Activated CD4-positive, alpha-beta T cell treated with anti-CD3 and anti-CD28 coated beads, Interleukin-2, amount 50 U/mL, for 24 hours (primary cell): ENCODE measurements at regions not wholly inside any gene's neighbourhood (a gene's known extent, or its start where the extent isn't known, plus 50 kb on each side); places are given as distances from the start of the nearest gene placed in this dataset.
"Not testable (repeated sequence)": the region's sequence is repeated elsewhere in the genome, so short reads cannot be mapped to it uniquely, and the experiment has no call there.

Source experiments
- DNase-seq, 2 donors: peaks; one replicate each; pipeline ENCODE4 v3.0.0-alpha.2; 2020; ENCODE audit warnings: low read depth in 1 of 2, low spot score in 1 of 2

DNA sequence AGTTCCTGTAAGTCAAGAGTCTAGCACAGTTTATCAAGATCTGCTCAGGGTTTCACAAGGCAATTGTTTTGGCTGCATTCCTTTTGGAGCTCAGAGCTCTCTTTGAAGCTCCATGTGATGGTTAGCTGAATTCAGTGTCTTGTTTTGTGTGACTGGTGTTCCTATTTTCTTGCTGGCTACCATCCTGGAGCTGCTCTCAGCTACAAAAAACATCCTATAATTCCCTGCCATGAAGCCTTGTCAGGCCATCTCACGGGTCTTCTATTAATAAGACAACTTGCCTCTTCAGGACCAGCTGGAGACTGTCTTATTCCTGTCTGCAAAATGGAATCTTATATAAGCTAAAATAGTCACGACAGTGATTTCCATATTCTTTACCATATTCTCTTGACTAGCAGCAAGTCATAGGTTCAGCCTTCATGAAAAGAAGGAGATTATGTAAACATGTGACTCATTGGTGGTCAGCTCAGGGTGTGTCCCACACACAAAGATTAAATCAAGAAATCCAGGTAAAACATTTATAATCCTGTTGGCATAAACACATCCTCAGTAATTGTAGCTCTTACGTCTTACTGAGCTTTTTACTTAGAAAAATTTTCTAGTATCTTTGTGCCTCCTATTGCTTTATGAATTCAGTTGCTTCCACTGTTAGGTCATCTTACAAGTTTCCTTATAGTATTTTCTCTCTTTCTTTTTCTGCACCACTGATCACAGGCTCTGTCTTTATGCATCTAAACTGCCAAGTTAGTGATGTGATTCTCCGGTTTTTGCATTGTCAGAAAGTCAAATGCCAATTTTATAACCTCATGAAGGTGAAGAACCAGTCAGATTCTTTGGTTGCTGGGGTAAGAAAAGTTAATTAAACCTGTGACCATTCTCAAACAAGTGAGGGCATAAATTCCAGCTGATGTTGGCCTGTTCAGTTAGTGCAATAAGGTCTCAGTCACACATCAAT is 378.5 kb upstream of the MGAT4C start:
- no peak for DNase-seq

DNA sequence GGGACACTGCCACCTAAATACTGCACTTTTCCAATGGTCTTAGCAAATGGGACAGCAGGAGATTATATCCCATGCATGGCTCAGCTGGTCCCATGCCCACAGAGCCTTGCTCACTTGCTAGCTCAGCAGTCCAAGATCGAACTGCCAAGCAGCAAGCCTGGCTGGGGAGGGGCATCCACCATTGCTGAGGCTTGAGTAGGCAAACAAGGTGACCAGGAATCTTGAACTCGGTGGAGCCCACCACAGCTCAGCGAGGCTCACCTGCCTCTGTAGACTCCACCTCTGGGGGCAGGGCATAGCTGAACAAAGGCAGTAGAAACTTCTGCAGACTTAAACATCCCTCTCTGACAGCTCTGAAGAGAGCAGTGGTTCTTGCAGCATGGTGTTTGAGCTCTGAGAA is 370.8 kb upstream of the MGAT4C start:
- no peak for DNase-seq

DNA sequence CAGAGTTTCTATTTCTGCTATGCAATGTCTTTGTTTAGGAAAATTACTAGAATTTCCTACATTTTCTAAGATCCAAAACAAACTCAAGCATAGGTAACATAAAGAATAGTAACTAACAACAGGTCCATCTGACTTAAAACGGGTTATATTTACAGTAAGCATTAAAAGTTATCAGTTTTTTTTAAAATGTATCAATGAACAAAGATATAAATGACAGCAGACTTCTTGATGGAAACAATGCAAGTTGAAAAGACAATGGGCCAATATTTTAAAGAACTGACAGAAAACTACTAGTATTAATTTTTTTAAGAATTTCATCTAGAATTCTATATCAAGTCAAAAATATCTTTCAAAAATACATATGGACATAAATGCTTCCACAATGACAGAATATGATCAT is 367.1 kb upstream of the MGAT4C start:
- no peak for DNase-seq

DNA sequence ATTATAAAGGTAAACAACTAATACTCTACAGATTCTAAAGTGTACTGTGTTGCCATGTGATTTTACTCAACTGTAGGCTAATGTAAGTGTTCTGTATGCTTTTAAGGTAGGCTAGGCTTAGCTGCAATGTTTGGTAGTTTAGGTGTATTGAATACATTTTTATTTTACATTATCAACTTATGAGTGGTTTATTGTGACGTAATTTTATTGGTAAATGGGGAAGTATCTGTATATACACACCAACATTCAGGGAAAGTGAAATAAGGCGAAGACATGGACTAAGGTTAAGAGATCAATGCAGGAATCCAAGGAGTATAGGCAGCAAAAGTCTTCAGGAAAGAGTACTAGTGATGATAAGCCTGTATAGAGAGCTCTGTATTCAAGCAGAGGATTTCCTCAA is 365.8 kb upstream of the MGAT4C start:
- DNase-seq, result no peak

DNA sequence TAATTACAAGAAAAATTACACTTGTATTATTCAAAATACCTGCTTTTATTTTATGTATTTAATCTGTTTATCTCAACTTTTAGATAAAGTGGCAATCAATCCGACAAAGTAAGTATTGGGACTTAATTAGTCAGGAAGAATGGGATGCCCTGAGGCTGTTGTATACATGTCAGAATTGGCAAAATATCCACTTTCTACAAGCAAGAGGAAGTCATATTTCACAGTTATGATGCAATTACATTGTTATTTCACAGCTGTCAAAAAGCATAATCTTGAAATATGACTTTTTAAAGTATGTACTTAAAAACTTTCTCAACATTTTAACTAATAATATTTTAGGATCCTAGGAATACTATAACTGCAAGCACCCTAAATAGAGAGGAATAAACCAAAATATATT is 357.1 kb upstream of the MGAT4C start:
- no peak for DNase-seq

DNA sequence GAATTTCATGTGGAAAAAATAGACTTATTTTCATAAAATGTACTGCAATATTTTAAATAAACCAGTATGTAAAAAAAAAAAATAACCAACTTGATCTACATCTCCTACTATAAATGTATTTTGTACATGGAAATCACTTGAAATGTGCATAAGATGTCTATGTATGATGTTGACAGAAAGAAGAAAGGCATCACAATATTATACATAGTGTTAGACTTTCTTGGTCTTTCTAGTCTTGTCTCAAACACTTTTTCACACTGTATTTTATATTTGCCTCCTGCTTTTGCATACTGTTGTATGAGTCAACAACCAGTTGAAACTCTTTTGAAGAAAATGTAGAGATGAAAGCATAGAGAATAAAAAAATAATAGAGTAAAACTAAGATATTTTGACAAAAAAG is 352.4 kb upstream of the MGAT4C start:
- no peak for DNase-seq

DNA sequence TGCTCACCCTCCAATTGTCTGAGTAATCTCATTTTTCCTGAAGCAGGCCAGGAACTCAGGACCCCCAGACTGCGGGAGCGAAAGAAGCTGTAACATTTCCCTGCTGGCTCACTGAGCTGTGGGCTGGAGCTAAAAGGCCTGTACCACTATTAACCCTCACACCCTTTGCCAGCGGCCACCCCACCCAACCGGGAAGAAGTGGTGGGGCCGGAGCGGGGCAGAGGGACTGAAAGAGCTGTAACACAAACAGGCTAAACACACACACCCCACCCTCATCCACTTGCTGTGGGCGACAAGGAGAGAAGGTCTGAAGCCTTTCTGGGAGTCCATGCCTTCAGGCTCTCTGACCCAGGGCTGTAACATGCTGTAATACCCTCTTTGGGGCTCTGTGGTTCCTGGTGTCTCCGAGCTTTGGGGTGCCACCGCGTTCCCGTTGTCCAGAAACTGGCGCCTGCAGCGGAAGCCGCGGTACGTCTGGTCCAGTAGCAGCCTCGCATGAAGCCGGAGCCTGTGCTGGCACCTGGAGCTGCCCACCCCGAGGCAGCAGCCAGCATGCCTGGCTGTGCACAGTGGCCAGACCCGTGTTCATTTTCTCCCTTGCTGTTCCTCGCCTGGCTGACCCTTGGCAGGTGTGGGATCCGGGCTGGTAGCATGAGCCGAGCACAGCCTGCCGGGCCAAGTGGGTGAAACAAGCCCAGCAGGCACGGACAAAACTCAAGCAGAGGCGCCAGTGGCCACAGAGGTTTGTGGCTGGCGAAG is 345.5 kb upstream of the MGAT4C start:
- DNase-seq, result no peak

DNA sequence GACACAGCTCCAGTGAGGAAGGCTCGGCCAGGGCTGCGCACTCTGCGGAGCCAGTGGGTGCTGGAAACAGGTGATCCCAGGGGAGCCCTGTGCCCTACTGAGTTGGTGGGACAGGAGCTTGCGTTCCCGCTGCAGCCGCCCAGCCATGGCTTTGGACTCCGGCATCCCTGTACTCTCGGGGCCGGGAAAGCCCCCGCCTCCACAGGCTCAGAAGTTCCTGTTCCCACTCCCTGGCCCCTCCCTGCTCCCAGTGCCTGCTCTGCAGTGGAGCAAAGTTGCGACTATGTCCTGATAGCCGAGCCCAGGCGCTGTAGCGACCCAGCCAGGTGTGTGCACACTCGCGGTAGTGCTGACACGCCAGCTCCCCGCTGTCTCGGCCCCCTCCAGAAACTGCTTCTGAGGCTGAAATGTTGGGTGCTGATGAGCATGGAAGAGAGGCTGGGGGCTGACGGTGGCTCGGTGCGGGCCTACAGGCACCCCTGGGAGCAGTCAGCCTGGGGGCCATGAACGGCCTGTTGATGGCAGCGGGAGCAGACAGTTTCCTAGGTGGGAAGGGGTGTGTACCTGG is 344.6 kb upstream of the MGAT4C start:
- DNase-seq, result no peak

DNA sequence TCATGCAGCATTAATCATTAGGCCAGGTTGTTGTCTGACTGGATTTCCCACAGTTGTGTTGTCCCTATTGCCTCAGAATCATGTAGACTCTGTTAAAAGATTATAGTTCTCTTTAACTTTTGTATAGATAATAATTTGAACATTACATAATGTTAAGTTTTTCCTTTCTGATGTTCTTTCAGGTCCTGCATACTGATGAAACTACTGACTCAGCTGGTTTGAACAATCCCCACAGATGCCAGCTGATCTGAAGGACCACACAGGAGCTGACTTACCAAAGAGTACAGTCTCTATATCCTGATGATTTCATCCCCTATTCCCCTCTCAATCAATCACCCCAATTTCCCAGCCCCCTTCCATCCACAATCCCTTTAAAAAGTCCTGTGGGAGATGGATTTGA is 341.2 kb upstream of the MGAT4C start:
- no peak for DNase-seq

DNA sequence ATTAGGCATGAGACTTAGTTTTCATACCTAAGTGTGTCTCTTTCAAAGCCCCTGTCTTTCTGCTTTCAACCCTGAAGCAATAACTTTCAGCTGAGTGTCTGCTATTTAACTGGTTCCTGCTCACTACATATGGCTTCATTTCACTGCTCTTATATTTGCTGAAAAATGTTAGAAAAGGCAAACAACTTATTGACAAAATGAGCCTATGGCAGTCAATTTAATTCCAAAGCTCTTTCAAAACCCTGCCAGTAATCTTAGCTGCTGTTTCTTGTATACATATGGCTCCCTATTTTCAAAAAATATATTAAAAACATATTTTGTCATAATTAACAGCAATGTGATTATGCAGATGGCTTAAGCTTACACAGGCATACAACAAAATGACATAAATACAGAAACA is 334.1 kb upstream of the MGAT4C start:
- DNase-seq, result no peak

DNA sequence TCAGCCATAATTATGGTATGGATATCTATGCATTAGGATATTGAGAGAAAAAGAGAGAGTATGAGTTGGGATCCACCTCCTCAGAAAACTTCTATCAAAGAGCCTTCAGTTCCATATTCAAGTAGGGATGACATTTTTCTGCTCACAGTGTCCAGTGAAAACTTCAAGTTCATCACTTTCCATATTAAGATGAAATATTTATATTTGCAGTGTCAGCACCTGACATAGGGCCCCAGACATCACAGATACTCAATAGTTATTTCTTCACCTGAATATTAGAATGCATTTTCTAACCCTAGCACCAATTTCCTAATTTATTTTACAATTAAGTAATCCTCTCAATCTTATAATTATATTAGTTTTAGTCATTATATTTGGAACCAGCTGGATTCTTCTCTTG is 318.0 kb upstream of the MGAT4C start:
- no peak for DNase-seq

DNA sequence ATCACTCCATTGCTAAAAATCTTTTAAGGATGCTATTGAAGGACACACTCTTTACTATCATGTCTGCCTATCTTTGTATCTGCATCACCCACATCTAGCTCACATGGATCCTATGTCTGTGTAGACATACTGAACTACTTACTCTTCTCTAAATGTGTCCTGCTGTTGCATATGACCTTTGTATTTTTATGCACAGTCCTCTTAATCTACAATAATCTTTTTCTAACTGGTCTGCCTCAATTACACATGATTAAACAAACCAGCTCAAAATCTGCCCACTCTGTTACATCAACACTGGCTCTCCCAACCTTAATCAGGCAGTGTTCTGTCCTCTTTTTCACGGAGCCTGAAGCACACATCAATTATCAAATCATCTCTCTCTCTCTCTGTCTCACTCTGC is 316.3 kb upstream of the MGAT4C start:
- DNase-seq, result no peak

DNA sequence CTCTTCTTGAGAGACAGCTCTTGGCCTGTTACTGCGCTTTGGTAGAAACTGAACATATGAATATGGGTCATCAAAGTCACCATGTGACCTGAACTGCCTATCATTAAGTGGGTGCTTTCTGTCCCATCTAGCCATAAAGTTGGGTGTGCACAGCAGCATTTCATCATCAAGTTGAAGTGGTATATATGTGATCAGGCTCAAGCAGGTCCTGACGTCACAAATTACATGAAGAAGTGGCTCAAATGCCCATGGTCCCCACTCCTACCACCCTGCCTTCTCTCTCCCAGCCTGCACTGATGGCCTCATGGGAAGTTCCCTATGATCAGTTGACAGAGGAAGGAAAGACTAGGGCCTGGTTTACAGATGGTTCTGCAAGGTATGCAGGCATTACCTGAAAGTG is 308.8 kb upstream of the MGAT4C start:
- DNase-seq, result no peak

DNA sequence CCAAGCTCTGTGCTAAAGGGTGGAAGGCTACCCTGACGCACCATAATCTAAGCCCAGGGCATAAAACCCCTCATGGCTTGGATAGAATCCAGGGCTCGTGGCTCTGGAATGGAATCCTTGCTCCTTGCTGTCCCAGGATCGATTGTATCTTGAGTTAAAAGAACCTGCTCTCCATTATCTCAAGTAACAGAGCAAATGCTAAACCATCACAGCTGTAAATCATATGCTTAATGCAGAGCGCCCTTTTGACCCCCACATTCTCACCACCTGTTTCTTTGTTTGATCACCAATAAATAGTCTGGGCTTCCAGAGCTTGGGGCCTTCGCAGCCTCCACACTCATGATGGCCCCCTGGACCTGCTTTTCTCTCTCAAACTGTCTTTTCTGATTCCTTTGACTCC is 299.3 kb upstream of the MGAT4C start:
- not testable (repeated sequence) for DNase-seq

DNA sequence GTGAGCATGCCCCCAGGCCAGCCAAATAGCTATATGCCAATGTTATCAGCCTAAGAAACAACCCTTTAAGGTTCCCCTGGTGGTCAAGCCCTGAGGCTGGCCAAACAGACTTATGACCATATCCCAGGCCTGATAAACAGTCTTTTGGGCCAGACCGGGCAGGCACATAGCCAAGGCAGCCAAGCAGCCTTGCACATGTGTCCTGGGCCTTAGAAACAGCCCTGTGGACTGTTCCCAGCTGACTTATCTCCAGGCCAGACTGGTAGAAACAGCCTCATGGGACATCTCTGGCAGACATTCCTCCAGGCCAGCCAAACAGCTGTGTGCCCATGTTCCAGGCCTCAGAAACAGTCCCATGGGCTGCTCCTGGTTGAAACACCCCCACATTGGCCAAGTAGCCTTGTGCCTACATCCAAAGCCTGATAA is 295.0 kb upstream of the MGAT4C start:
- no peak for DNase-seq

DNA sequence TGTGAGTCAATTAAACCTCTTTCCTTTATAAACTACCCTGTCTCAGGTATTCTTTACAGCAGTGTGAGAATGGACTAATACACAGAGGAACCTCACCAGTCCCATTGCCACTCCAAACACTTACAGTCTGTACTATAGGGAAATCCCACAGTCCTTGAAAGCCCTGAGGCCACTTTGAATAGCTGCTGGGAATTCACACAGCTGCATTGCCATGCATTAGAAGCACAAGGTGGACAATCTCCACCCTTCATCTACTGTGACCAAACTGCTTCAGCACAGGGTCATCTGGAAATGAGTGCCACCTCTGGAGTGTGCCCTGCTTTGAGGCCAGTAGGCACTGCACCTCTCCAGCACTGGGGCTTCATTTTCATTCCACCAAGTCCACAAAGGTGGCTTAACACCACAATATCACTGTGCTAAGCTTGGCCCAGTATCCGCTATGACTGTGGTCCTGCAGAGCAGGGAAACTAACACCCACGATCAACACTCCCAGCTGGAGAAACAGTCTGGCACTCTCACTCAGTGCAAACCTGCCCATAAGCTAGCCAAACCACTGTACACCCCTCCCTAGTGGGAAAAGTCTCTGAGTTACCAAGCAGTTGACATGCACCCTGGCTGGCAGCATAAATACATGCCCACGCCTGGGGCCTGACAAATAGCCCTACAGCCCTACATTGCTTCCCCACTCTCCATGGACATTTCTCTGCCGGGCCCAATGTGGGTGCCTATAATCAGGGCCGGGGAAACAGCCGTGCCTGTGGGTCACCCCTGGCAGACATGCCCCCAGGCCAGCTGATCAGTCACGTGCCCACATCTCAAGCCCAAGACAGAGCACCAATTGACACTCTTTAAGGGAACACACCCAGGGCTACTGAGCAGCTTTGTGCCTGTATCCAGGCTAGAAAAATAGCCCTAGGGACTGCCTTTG is 294.3 kb upstream of the MGAT4C start:
- DNase-seq, result no peak

DNA sequence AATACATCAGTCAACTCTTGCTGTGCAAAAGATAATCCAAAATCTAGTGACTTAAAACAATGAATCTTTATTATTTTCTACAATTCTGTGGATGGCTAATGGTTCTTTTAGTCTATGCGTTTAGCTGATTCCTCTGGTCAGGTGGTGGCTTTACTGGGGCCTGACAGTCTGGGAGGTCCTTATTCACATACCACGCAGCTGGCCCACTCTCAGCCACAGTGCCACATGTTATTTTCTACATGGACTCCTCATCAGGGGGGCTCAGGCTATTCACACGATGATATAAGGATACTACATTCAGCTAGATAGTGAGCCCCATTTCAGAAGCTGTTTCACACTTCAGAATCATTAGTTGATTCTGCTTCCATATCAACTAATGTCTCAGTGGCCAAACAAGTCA is 287.5 kb upstream of the MGAT4C start:
- DNase-seq, result no peak

DNA sequence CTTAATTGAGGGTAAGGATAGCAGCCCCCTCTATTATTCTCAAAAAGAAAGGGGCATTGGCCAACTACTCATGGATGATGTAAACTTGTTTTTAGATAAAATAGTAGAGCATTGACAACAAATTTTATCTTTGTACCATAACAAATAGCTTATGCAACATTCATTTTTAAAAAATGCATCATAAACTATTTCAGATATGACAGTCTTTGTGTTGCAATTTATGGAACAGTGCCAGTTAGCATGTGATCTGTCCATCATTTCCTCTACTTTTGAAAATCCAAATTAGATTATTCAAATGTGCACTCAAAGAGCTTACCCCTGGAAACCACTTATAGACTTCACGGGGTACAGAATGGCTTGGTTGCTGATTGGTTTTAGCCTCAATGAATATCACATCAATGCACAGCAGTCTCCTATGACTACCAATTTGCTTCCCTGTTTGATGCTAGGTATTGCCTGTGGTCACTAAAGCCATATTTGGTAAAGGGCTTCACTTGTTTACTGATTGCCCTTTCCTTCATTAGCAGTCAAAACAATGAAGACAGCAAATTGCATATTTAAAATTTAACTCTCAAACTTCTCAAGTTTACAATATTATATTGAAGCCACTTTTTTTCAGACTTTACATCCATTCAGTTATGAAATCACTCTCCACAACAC is 274.9 kb upstream of the MGAT4C start:
- DNase-seq, result no peak

DNA sequence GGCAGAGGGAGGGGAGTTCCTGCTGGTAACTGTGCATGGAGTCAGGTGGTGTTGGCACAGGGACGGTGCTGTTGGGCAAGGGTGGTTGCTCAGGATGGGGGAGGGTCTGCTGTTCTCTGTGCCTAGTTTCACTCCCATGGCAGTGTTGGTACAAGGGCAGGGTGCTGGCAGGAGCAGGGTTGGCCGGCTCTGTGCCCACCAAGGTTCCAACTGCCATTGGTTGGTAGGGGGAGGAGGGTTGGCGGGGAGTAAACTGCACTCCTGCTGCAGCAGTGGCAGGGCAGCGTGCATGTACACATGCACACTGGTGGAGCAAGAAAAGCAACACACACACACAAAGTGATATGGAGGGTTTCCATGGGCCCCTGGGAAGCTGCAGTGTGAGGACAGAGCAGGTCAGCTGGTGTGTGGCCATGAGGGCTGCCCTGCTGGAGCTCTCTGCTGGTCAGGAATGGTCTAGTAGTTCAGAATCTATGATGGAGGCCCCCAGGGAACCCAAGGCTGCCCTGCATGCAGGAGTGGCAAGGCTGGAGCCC is 269.9 kb upstream of the MGAT4C start:
- DNase-seq, result no peak

DNA sequence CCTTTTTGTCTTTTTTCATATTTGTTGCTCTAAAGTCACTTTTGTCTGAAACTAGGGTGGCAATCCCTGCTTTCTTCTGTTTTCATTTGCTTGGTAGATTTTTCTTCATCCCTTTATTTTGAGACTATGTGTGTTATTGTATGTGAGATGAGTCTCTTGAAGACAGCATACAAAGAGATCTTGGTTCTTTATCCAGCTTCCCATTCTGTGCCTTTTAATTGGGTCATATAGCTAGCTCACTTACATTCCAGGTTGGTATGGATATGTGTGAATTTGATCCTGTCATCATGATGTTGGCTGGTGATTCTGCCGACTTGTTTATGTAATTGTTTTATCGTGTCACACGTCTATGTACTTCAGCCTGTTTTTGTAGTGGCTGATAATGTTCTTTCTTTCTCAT is 267.7 kb upstream of the MGAT4C start:
- no peak for DNase-seq
